Glutamatergic neuron (in vitro differentiated cells): ENCODE measurements at regions not wholly inside any gene's neighbourhood (a gene's known extent, or its start where the extent isn't known, plus 50 kb on each side); places are given as distances from the start of the nearest gene placed in this dataset.
"Not testable (repeated sequence)": the region's sequence is repeated elsewhere in the genome, so short reads cannot be mapped to it uniquely, and the experiment has no call there.

Experiments used
- DNase-seq: peaks from one replicate; pipeline ENCODE4 v3.0.0; 2022
- H3K27ac Mint-ChIP-seq: one replicate; pipeline ENCODE4 v1.8.0; 2020; ENCODE audit warnings: mild to moderate bottlenecking, mixed read lengths, inconsistent platforms; ENCODE audit not compliant: unreplicated experiment
- H3K27me3 Mint-ChIP-seq: one replicate; pipeline ENCODE4 v1.8.0; 2020; ENCODE audit warnings: mild to moderate bottlenecking, moderate library complexity, mixed read lengths, inconsistent platforms; ENCODE audit not compliant: unreplicated experiment
- H3K36me3 Mint-ChIP-seq: one replicate; pipeline ENCODE4 v1.8.0; 2020; ENCODE audit warnings: mild to moderate bottlenecking, mixed read lengths, inconsistent platforms; ENCODE audit not compliant: unreplicated experiment
- H3K4me1 Mint-ChIP-seq: one replicate; pipeline ENCODE4 v1.8.0; 2020; ENCODE audit warnings: mild to moderate bottlenecking, low read depth, mixed read lengths, inconsistent platforms; ENCODE audit not compliant: unreplicated experiment
- H3K4me3 Mint-ChIP-seq: one replicate; pipeline ENCODE4 v1.8.0; 2020; ENCODE audit warnings: mild to moderate bottlenecking, mixed read lengths, inconsistent platforms; ENCODE audit not compliant: unreplicated experiment
- H3K9me3 Mint-ChIP-seq: one replicate; pipeline ENCODE4 v1.8.0; 2020; ENCODE audit warnings: mild to moderate bottlenecking, moderate library complexity, mixed read lengths, inconsistent platforms; ENCODE audit not compliant: unreplicated experiment
- TF ChIP-seq, protein P1 (sequence below): fragments of 200-600 bp; sonication (generic); IDR thresholded peaks from one replicate; pipeline ENCODE4 v1.5.0; 2021; ENCODE audit not compliant: partially characterized antibody, unreplicated experiment

DNA sequence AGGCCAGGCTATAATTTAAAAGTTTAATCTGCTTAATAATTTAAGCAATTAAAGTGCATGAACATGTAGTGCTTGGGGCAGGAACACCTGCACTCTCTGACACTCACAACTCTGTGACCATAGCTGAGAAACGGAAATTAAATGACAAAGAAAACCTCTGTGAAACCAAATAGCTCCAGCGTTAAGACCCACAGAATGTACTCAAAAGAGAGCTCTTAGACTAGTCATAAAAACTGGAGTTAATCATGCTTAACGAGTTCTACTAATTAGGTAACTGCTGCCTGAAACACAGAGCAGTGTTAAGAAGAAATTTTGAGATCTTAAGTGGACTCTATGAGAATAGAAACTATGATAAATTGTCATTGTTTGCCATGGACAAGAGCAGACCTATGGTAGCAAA, 174.4 kb upstream of the SPIN4 start:
- Mint-ChIP-seq H3K4me1 (no peaks in the 10 kb centered on the region), H3K36me3 (no peaks in the 10 kb centered on the region), H3K27me3 (peaks cover 1% of the 10 kb centered on the region), H3K4me3 (no peak overlapping the region), H3K9me3 (no peaks in the 10 kb centered on the region), H3K27ac (no peak overlapping the region)
- TF ChIP-seq, protein P1, sequence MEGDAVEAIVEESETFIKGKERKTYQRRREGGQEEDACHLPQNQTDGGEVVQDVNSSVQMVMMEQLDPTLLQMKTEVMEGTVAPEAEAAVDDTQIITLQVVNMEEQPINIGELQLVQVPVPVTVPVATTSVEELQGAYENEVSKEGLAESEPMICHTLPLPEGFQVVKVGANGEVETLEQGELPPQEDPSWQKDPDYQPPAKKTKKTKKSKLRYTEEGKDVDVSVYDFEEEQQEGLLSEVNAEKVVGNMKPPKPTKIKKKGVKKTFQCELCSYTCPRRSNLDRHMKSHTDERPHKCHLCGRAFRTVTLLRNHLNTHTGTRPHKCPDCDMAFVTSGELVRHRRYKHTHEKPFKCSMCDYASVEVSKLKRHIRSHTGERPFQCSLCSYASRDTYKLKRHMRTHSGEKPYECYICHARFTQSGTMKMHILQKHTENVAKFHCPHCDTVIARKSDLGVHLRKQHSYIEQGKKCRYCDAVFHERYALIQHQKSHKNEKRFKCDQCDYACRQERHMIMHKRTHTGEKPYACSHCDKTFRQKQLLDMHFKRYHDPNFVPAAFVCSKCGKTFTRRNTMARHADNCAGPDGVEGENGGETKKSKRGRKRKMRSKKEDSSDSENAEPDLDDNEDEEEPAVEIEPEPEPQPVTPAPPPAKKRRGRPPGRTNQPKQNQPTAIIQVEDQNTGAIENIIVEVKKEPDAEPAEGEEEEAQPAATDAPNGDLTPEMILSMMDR: no peak
- DNase-seq: no peak

DNA sequence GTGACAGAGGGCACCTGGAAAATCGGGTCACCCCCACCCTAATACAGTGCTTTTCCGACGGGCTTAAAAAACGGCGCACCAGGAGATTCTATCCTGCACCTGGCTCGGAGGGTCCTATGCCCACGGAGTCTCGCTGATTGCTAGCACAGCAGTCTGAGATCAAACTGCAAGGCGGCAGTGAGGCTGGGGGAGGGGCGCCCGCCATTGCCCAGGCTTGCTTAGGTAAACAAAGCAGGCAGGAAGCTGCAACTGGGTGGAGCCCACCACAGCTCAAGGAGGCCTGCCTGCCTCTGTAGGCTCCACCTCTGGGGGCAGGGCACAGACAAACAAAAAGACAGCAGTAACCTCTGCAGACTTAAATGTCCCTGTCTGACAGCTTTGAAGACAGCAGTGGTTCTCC, 168.2 kb upstream of the SPIN4 start:
- not testable (repeated sequence) for H3K4me3 Mint-ChIP-seq, H3K27ac Mint-ChIP-seq, H3K27me3 Mint-ChIP-seq, H3K9me3 Mint-ChIP-seq, H3K4me1 Mint-ChIP-seq, DNase-seq, H3K36me3 Mint-ChIP-seq

DNA sequence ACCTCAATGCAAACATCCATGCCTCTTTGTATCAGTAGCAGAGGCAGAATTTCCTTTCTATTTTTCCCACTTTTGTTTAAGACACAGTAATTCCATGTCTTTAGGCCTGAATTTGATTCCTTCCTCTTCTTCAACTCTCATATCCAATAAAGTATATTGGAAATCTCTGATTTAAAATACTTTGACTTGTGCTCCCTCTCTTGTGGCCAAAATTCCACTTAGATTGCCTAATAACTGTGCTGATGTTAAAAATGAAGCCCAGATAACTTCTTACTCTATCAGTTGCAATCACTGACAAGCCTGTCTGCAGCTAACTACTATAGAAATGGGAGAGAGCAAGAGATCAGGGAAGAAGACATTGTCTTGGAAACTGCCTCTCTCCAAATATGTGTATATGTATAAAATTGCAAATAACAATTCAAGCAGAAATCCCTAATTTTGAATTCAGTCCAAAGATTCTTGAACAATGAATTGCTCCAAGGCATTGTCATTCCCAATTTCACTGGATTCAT, 163.5 kb upstream of the SPIN4 start:
- DNase-seq: no peak
- Mint-ChIP-seq H3K36me3 (no peaks in the 10 kb centered on the region), H3K4me3 (no peak overlapping the region), H3K27ac (no peak overlapping the region), H3K27me3 (no peaks in the 10 kb centered on the region), H3K9me3 (no peaks in the 10 kb centered on the region), H3K4me1 (no peaks in the 10 kb centered on the region)
- TF ChIP-seq, protein P1: no peak

DNA sequence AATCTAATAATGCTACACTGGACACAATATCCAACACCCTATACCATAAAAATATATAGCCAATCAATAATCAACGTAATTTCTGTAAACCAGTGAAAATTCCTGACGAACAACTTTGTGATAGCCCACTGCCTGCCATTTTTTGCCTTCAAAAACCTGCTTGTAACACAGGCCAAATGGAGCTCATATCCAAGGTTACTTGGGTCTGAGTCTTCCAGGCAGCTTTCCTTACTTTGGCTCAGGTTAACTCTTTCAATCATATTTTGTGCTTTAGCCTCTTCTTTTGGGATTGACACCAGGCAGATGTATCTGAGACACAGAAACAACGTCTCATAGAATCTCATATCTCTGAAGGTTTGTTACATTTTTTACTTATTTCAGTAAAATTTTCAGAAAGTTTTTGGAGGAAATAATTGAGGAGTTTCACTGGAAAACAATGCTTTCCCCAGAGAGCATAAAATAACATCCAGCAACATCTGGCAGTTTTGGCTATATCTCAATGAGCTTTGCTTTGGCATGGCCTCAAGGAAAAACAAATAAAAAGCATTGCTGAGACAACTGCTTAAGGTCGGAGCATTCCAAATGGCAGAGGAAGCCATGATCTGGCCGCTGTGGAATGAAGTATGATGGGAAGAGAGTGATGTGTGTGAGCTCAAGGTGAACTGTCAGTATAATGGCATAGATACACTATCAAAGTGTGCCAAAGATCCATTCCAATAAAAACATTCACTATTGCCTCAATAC, 162.9 kb upstream of the SPIN4 start:
- Mint-ChIP-seq H3K4me3 (no peak overlapping the region), H3K36me3 (no peaks in the 10 kb centered on the region), H3K4me1 (no peaks in the 10 kb centered on the region), H3K27me3 (no peaks in the 10 kb centered on the region), H3K9me3 (no peaks in the 10 kb centered on the region), H3K27ac (no peak overlapping the region)
- TF ChIP-seq, protein P1: no peak
- no peak for DNase-seq

DNA sequence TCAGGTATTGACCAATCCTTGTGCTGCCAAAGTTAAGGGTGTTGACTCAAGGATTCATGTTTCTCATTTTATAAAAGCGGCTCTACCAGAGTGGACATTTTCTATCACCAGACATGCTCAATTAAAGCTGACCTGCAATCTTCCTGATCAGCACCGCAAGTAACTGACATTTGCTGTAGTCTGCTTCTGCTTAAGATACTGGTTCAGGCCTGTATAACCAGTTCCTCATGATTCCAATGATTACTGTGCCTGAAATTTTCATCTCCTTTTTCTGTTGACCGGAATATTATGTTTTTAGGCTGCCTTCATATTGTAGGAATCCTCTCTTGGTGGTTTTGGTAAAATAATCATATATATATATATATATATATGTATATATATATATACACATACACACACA, 160.2 kb upstream of the SPIN4 start:
- DNase-seq: no peak
- H3K27ac Mint-ChIP-seq: no peak overlapping the region
- peaks cover 2% of the 10 kb centered on the region for H3K27me3 Mint-ChIP-seq
- no peak overlapping the region for H3K4me3 Mint-ChIP-seq
- H3K4me1 Mint-ChIP-seq: no peaks in the 10 kb centered on the region
- TF ChIP-seq, protein P1: no peak
- no peaks in the 10 kb centered on the region for H3K36me3 Mint-ChIP-seq
- H3K9me3 Mint-ChIP-seq: no peaks in the 10 kb centered on the region
